SW 1271 (cell line): ENCODE measurements at regions not wholly inside any gene's neighbourhood (a gene's known extent, or its start where the extent isn't known, plus 50 kb on each side); places are given as distances from the start of the nearest gene placed in this dataset.
A peak's percentile ranks its signal among the peaks of the same experiment; 100 is the strongest.

Experiments used
- DNase-seq, 2 experiments: peaks; one replicate each; lab custom pipeline; 2025; lab: John Stamatoyannopoulos, UW

DNA sequence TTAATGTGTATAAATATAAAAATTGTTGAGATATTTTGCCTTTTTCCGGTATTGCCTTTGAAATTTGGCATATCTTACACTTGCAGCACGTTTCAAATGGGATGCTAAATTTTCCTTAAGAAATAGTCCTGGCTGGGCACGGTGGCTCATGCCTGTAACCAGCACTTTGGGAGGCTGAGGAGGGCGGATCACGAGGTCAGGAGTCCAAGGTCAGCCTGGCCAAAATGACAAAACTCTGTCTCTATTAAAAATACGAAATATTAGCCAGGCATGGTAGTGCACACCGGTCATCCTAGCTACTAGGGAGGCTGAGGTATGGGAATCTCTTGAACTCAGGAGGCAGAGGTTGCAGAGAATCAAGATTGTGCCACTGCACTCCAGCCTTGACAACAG lies 220.2 kb downstream of the PTEN start:
- no peak for DNase-seq

DNA sequence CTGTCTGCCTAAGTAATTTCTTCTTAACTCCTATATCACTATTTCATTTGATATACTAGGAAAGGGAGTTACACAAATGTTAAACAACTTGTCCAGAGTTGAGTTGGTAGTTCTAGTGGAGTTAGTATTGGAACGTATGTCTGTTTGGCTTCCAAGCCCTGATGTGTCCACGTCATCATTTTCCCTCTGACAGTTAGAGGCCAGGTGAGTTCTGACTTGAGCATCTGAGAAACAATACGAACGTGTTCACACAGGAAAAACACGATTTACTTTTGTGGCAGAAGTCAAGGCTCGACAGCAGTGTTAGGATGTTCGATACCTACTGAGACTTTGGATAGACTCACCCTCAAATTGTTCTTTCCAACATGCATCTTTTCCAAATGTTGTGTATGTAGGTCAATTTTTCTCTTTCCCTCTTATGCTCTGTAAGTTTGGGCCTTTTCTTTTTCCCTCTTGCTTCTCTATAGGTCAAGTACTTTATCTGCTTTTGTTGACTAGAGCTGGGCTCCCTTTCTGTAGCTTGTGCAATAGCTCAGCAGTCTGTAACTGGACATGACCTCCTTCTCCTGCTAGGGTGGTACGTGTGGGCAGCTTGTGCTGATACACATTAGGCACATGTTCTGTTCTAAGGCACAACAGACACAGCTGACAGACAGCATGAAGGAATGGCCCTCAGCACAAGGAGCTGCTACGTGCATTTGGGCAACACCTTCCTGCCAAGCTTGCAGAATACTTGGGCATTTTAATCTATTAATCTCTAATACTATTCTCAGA lies 222.9 kb downstream of the PTEN start:
- no peak for DNase-seq

DNA sequence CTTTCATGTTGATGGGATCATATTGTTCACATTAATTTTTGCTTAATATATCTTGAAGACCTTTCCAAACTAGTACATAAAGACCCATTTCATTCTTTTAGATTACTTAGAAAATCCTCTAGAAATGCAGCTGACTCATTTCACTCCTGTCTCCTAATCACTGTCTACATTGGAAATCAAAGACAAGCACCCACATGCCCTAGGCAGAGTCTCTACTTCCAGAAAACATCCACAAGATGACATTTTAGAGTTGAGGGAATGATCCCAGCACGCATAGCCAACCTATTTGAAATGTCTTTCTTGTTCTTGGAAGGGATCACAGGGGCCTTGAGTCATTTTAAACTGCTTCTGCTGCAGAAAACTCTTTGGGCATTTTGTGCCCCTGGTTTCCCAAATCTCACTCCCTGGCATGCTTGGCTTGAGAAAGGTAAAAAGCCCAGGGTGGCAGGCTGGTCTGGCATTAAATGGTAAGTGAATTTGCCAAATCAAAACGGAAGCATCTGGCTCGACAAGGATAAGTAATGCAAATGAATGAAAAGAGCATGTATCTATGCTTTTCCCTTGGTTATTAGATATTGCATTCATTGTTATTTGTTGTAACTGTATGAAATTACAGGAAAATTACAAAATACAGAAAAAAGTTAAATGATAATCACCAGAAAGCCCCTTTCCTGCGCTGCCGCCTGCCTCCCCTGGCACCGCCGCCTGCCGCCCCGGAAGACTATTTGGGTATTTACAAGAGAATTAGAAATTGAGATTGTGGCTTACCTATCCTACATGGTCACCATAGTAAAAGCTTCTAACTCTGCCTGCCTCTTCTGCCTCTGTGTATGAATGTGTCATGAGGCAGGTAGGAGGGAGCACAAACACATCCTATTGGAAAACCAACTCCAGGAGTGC lies 225.3 kb downstream of the PTEN start:
- no peak for DNase-seq

DNA sequence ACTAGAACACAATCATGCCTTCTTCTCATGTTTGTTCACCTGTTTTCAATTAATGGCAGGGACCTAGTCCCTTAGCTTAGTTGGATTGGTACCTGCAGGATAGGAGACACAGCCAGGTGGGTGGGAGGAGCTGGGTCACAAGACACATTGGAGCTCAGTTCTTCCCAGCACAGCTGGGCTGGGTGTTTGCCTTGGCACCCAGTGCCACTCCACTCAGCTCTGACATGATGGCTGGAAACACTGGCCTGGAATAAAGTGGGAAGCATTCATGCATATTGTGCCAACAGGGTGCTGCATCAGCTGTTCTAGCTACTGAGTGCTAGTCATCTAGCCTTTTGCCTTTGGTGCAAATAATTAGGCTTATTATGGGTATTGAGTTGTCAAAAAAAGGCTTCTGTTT lies 226.1 kb downstream of the PTEN start:
- DNase-seq, result no peak

DNA sequence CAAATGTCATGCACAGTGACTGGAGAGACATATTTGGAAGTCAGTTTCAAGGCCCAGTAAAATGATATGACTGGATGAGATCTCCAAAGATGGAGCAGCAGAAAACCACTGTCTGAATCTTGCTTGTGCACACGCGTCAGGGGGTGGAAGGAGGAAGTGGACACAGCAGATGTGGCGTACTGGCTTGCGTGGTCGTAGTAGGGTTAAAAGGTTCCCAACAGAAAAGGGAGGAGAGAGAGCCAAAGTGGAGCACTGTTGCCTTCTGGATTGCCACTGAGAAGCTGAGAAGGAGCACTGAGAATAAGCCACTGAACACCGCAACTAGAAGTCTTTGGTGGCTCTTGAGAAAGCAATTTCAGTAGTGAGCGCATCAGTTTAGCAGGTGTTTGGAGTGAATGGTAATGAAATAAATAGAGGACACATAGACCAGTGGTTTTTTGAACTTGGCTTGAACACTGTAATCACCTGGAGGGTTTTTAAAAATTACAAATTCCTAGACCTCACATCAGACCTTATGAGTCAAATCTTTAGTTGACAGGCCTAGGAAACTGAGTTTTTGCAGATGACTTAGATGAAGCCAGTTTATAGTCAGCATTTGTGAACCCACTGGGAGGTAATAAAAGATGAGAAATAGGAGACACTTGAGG lies 227.3 kb downstream of the PTEN start:
- DNase-seq, result no peak

DNA sequence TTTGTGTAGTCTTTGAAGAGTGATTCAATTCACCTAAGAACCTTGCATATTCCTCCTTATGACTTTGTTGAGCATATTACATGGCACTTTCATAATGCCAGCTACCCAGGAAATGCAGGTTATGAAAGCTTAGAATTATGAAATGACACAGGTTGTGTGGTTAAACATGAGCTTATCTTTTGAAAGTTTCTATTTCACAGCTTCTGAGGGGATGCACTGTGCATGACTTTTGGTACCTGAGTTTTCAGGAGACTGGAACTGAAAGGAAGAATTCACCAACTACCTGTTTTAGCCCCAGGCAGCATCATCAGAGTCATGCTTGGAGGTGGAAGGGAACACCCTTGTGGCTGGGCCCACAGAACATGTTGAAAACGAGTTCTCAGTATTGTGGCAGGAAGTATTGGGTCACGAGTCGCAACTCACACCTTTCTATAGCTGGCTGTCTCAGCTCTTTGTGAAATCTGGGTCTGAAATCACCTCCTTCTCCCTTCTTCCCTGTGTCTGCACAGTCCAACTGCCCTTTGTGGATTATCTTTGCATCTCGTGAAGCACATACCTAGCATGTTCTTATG lies 228.2 kb downstream of the PTEN start:
- no peak for DNase-seq

DNA sequence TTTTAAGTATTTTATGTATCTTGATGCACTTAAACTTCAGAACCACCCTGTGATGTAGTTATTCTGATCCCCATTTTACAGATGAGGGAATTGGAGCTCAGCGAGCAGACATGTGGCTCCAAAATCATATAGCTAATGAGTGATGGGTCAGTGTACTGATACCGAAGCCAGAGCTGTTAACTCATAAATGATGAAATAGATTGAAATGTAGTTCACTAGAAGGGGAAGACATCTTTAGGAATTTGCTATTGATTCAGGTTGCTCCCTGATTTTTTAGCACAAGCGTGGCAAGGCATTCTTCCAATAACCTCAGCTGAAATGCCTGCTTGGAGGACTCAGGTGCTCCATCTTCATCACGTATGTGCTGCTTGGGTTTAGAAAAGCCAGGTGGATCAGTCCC lies 228.8 kb downstream of the PTEN start:
- DNase-seq, result no peak

DNA sequence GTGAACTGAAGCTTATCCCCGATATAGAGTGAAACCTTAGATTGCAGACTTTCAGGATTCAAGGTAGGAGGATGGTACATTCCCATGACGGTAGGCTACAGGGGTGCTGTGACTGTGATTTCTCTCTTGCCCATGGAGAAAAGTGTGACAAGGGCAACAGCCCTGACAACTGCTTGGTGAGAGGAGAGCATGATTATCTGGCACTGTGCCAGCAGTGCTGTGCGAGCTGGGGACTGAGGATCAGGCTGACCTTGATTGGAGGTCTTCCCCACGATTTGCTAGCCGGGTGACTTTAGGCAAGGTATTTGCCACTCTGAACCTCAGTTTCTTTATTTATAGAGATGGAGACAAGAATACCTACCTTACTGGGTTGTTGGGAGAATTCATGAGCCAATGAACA lies 229.5 kb downstream of the PTEN start:
- no peak for DNase-seq

DNA sequence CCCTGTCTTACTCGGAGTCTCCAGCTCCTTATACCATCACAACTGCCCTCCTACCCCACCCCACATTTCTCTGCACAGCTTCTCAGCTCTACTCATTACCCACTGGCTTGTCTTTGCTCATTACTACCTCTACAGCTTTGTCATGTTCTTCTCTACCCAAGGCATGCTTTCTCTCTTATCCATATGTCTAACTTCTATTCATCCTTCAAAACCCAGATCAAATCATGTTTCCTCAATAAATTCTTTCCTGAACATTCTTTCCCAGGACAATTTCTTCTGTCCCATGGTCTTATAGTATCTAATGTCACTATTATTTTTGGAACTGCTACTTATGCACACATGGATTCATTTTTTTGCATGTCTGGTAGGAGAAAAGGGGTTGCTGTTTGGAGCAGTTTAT lies 231.4 kb downstream of the PTEN start:
- DNase-seq, result no peak

DNA sequence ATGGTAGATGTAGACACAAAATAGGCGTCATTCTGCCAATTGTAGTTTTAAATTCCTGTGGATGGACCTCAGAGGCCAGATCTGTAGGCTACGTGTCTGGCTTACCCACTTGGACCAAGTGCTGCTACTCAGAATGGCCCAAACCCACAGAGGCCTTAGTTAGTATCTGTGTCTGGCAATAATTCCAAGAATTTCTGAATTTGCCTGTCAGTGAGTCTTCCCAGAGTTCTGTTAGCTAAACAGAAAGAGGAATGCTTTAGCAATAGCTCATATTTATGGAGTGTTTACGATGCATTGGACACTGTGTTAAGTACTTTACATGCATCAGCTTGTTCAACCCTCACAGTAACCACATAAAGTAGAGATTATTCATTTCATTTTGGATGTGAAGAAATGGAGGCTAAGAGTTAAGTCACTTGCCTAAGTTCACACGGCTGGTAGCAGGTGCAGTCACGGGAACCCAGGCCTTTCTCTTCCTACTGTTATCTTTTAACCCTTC lies 231.8 kb downstream of the PTEN start:
- DNase-seq, result no peak

DNA sequence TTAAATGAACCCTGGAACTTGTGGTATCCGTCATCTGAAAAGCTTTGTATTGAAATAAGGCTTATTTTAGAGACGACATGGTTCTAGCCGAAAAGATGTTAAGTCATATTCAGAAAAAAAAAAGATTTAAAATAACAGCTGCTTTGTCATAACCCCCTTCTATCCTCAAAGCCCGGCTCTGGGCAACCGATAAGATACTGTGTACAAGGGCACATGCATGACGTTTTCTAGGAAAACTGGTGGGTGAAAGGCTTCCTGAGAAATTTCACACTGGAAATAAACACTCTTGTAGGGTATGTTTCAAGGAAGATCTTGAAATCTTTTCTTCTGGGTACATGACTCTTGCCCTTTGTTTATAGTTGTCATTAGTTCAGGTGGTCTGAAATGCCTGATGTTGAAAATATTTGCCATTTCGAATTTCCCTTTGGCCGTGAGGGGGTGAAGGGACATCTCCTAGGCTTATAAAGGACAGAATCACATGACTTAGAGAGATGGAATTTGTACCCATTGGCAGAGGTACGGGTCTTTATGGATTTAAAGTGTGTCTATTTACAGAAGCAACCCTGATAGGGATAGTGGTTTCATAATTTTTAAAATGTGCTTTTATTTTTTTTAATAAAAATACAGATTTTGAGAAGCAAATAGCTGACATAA lies 232.5 kb downstream of the PTEN start:
- DNase-seq, result no peak

DNA sequence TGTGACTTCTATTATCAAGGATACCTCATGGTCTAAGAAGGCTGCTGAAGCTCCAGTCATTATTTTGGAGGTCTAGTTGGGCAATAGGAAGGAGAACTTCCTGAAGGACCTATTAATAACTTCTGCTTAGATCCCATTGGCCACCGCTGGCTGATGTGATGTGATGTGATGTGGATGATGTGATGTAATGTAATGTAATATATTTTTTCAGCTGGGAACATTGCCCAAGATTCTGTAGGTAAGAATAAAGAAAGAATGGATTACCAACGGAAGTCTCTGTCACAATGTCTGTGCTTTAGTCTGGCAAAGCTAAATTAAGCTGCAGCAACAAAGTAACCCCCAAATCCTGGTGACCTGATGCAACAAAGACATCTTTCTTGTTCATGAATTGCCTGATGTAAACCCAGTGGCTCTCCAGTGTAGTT lies 233.7 kb downstream of the PTEN start:
- no peak for DNase-seq

DNA sequence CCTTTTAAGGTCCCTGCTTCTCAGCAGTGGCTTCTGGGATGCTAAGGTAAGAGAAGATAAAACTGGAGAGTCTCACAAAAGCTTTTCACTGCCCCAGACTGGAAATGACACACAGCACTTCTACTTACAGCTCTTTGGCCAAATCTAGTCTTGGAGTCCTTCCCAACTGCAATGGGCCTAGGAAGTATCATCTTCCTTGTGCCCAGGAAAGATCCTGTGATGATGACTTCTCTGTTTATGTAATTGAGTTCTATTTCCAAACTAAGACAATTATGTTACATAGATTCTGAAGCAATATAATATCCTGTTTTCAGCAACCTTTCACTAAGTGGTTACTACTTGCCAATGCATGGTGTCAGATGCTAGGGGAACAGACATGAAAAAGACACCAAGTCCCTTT lies 234.1 kb downstream of the PTEN start:
- no peak for DNase-seq

DNA sequence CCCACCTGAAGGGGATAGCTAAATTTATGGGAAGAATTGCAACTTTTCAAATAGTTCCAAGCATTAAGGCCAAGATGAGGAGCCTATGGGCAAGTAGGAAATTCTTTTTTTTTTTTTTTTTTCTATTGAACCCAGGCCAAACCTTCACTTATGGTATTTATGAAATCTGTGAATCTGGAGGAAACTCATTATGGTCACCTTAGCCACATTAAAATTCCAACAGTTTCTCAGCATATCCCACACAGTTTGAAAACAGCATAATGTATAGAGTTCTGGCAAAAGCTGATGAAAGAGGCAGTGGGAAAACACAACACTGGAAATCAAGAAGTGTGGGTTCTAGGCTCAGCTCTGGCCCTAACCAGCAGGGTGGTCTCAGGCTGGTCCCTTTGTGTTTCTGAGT lies 236.9 kb downstream of the PTEN start:
- DNase-seq, result no peak

DNA sequence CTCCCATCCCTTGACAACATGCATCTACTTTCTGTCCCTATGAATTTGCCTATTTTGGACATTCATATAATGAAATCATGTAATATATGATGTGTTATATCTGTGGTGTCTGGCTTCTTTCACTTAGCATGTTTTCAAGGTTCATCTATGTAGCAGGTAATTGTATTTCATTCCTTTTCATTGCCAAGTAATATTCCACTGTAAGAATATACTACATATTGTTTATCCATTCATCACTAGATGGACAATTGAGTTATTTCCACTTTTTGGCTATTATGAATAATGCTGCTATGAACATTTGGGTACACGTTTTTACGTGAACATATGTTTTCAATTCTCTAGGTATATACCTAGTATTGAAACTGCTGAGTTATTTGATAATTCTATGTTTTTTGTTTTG lies 238.2 kb downstream of the PTEN start:
- no peak for DNase-seq

DNA sequence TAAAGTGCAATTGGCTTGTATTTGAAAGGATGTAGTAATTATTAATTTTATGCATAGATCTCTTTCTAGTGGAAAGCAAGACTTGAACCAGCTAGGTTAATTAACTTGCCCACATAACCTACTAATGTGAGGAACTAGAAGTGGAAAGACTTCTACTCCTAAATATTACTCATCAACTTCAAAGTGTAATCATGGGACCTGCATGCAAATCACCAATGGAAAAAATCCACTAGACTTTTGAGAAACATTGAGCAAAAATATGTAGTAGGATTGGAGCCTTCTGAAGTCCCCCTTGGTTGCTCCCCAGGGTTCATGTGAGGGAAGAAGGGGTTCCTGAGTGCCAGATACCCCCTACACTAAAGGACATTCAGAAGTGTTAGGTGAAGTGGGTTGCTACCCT lies 240.2 kb downstream of the PTEN start:
- DNase-seq, result no peak

DNA sequence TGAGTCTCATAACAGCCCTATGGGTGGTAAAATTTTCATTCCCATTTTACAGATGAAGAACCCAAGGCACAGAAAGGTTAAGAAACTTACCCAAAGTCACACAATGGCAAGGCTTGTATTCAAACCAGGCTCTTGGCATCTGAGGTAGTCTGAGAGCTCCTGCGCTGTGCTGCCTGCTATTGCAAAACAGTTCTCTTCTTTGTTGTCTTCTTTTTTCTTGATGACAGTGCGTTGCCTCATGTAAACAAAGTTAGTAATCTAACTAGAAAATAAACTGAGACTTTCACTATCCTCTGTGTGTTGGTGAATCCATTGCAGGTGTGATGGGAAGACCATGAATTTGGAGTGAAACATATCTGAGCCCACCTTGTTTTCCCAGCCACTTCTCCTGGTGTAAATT lies 240.8 kb downstream of the PTEN start:
- no peak for DNase-seq

DNA sequence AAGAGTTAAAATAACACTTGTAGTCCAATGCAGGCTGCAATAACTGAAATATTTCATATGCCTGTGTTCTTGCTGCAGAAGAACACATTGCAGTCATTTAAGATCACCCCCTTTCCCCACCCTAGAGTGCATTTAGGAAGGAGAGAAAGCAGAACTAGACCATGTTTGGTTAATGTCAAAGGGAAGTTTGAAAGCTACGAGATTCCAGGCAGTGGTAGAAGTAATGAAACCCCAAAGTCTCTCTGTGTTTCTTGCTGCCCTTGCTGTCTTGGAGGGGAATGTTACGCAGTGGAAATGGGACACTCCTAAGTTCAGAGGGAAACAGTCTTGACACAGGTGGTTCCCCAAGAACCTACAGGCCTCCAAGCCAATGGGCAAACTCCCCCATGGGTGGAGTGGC lies 242.9 kb downstream of the PTEN start:
- no peak for DNase-seq

DNA sequence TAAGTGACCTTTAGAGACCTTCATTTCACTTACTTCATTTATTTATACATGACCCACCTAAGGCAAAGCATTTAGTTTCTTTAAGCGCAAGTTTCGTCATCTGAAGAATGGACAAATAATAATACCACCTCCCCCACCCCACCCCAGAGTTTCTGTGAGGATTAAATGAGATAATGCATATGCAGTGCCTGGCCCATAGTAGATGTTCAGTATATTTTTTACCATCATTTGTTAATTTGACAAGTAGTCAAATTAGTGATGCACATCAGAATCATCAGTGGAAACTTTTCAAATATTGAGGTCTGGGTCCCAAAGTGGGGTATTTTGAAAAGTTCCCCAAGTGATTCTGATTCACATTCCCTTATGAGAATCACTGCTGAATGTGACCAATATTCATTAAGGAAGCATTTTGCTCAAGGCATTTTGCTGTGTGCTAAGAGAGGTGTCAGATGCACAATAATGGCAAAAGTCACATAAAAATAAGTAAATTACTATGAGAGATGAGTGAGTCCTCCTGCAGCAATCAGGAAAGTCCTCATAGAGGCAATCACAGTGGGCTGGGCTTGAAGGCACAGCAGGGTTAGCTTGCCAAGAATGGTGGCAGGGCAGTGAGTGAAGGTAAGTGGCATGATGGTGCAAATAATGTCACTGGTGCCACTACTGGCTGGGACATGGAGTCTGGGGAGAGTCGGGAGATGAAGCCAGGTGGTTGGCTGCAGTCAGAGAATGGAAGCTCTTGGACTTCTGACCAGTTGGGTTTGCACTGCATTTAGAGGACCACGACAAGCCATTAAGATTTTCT lies 244.1 kb downstream of the PTEN start:
- DNase-seq, result no peak

DNA sequence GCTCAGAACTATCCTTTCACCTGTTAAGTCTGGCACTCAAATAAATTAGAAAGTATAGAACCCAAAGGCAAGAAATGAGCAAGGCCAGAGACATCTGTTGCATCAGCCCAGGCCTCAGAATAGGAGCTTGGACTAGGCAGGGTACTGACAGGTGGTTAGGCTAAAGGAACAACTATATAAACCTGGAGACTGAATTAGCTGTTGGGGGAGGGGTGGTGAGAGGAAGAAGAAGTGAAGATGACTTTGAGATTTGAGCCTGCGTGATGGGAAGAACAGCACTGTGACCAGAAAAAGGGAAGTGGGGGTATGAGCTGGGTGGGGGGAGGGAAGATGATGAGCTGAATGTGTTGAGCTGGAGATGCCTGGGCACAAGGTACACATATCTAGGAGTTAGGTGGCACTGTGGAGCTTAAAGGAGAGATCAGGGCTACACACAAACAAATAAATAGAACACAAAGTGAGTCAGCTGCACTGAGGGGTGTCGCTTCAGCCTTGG lies 244.7 kb downstream of the PTEN start:
- DNase-seq, result peak in 1 of 2 experiments; percentile 42

DNA sequence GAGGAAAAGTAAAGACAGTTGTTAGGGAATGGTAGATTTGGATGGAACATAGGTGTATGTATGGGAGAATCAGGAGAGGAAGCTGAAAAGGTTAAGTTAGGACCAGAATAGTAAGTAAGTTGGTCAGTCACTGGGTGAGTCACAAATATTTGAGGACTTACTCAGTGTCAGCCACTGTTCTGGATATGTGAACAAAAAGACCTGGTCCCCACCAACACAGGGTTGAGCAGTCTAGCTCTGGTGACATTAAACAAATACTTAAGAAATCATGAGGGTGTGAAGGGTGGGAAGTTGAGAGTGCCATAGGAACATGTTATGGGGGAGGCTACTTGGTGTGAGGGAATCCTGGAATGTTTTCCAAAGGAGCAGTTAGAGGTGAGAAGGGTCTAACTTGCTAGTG lies 246.9 kb downstream of the PTEN start:
- DNase-seq, result peak; percentile 40 to 70
